Mononuclear cell (primary cell): ENCODE measurements at regions not wholly inside any gene's neighbourhood (a gene's known extent, or its start where the extent isn't known, plus 50 kb on each side); places are given as distances from the start of the nearest gene placed in this dataset.

Experiments used
- H3K27me3 ChIP-seq: 2 replicates; pipeline ENCODE4 v1.6.0; 2011; ENCODE audit warnings: low read length, control low read depth; ENCODE audit not compliant: insufficient read depth
- H3K4me1 ChIP-seq: 2 replicates; pipeline ENCODE4 v1.5.1; 2011; ENCODE audit warnings: mild to moderate bottlenecking, low read length, control low read depth; ENCODE audit not compliant: insufficient read depth
- H3K4me3 ChIP-seq: 2 replicates; pipeline ENCODE4 v1.5.1; 2011; ENCODE audit warnings: mild to moderate bottlenecking, low read length, moderate library complexity
- H3K9me3 ChIP-seq: 2 replicates; pipeline ENCODE4 v1.5.1; 2011; ENCODE audit warnings: low read depth, mild to moderate bottlenecking, control low read depth, low read length

DNA sequence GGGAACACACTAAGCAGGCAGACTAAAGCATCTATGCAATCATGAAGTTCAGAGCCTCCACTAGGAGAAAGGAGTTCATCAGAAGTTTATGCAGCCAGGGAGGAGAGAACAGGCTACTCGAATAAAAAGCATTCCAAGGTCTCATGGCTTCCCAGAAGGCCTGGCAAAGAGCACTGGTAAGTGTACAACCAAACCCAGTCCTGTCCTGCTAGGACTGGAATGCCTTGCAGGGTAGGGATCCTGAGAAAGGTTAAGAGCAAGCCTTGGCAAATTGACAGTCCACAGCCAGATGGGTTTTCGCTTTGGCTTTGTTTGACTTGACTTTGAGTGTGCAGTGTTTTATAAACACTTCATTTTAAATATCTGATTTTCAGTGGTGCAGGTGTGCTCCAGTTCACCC lies 133.6 kb upstream of the ATP1B1 start:
- H3K4me3 ChIP-seq, result no peak overlapping the region
- no peaks in the 10 kb centered on the region for H3K4me1 ChIP-seq
- H3K27me3 ChIP-seq, result no peaks in the 10 kb centered on the region
- H3K9me3 ChIP-seq, result no peaks in the 10 kb centered on the region

GRCh38 chr1:168974117-168974516 lies 132.4 kb upstream of the ATP1B1 start:
- Histone ChIP-seq H3K4me1 (no peaks in the 10 kb centered on the region), H3K9me3 (no peaks in the 10 kb centered on the region), H3K4me3 (no peak overlapping the region), H3K27me3 (no peaks in the 10 kb centered on the region)

DNA sequence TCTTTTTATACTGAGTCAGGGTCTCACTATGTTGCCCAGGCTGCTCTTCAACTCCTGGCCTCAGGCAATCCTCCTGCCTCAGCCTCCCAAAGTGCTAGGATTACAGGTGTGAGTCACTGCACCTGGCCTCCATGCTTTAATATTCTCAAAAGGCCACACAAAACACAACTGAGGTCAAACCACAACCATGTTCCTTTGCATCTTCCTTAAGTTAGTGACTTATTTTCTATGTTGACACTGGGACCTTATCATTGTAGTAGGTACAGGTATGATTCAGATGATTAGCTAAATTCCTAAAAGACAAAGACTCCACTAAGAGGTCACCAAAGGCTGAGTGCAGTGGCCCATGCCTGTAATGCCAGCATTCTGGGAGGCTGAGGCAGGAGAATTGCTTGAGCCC lies 131.9 kb upstream of the ATP1B1 start:
- no peaks in the 10 kb centered on the region for H3K27me3 ChIP-seq
- H3K4me1 ChIP-seq, result no peaks in the 10 kb centered on the region
- no peak overlapping the region for H3K4me3 ChIP-seq
- no peaks in the 10 kb centered on the region for H3K9me3 ChIP-seq

GRCh38 chr1:168976267-168976666 lies 130.2 kb upstream of the ATP1B1 start:
- Histone ChIP-seq H3K27me3 (no peaks in the 10 kb centered on the region), H3K9me3 (no peaks in the 10 kb centered on the region), H3K4me3 (no peak overlapping the region), H3K4me1 (no peaks in the 10 kb centered on the region)

DNA sequence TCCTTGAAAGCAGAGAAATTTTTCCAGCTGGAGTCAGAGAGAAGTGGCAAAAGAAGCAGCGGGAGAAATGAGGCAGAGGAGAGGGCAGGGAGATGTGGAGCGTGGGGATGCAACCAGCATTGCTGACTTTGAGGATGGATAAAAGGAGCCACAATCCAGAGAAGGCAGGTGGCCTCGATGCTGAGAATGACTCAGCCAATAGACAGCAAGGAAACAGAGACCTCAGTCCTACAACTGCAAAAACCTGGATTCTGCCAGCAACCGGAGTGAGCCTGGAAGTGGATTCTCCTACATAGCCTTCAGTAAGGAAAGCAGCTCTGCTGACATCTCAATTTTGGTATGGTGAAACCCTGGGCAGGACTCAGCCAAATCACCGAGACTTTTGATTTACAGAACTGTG lies 128.9 kb upstream of the ATP1B1 start:
- H3K4me1 ChIP-seq, result no peaks in the 10 kb centered on the region
- no peaks in the 10 kb centered on the region for H3K27me3 ChIP-seq
- no peaks in the 10 kb centered on the region for H3K9me3 ChIP-seq
- no peak overlapping the region for H3K4me3 ChIP-seq

DNA sequence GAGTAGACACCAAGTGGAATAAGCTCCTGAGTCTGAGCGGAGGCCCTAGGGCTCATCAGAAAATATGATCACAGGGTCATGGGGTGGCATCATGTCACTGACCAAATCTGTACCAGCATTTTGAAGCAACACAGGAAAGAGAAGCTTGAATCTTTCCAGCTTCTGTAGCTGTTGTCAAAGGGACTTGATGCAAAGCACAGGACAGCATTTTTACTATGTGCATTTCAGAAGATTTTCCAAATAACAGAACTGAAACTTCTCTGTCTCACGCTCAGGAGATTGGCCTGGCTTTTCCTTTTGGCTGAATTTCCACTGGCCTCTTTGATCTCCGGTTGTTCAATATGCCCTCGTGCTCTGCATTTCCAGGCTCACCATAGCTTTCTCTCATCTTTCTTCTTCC lies 127.2 kb upstream of the ATP1B1 start:
- Histone ChIP-seq H3K9me3 (no peaks in the 10 kb centered on the region), H3K4me1 (no peaks in the 10 kb centered on the region), H3K27me3 (no peaks in the 10 kb centered on the region), H3K4me3 (no peak overlapping the region)

DNA sequence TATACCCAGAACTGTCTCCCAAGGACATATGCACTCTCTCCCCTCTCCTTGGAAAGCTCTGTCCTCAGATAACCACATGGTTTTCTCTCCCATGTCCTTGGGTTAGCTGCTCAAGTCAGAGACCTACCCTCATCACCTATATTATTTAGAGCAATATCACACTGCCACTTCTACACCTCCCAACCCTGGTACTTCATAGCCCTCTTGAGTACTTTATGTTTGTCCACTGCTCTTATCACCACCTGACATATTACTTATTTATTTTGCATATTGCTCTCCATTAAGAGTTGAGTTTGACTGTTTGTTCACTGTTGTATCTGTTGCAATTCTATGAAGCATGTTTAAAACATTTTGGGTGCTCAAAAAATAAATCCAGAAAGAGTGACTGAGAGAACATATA lies 126.3 kb upstream of the ATP1B1 start:
- Histone ChIP-seq H3K9me3 (no peaks in the 10 kb centered on the region), H3K4me1 (no peaks in the 10 kb centered on the region), H3K27me3 (no peaks in the 10 kb centered on the region), H3K4me3 (no peak overlapping the region)

DNA sequence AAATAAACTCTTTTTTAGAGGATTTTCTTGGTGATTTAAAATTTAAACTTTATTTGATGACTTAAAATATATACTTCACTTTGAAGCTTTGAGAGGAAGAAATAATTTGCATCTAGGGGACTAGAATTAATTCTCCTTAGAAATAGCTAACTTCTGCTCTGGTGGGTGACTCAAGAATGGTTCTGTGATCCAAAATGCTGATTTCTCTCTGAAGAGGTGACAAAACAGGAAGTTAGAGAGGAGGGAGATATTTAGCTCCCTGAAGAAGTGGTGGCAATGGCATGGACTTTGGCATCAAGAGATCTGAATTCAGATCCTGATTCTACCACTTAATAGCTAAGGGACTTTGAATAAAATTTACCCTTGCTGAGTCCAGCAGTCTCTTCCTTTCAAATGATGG lies 125.8 kb upstream of the ATP1B1 start:
- Histone ChIP-seq H3K9me3 (no peaks in the 10 kb centered on the region), H3K4me1 (no peaks in the 10 kb centered on the region), H3K4me3 (no peak overlapping the region), H3K27me3 (no peaks in the 10 kb centered on the region)

DNA sequence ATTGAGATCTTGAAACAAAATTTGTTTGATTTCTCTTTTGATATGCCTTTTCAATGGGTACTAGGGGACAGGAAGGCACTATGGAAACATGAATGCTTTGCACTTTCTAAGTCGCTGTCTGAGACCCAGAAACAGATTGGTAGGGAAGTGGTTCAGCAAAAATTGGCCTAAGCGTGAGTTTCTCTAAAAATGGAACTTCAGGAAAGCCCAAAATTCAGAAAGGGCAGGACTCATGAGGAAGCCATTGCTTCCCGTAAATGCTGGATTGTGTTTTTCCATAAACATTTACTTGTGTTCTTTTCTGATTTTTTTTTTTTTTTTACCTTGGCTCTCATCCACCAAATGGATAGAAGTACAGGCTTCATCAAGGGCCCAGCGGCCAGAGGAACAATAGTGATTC lies 123.7 kb upstream of the ATP1B1 start:
- H3K4me3 ChIP-seq, result no peak overlapping the region
- H3K9me3 ChIP-seq, result no peaks in the 10 kb centered on the region
- no peaks in the 10 kb centered on the region for H3K4me1 ChIP-seq
- no peaks in the 10 kb centered on the region for H3K27me3 ChIP-seq

GRCh38 chr1:168987330-168987729 lies 119.2 kb upstream of the ATP1B1 start:
- Histone ChIP-seq H3K4me3 (no peak overlapping the region), H3K4me1 (no peaks in the 10 kb centered on the region), H3K27me3 (no peaks in the 10 kb centered on the region)

DNA sequence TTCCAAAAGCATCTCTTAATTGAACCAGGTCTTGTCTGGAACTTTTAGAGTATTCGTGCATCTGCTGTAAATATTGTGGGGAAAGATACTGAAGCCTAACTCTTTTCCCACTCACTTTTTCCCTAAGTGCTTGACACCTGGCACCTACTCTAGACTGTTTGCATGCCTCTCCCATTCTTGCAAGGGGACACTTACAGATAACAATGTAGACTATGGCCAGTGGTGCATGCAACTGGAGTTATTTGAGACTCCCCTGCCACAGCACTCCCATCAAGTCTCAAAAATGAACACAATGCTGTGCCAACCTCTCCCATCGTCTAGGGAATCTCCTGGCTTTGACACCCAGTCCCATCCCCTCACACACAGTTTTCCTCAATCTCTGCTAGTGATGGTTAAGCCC lies 118.6 kb upstream of the ATP1B1 start:
- H3K27me3 ChIP-seq, result no peaks in the 10 kb centered on the region
- H3K9me3 ChIP-seq, result no peaks in the 10 kb centered on the region
- H3K4me3 ChIP-seq, result no peak overlapping the region
- H3K4me1 ChIP-seq, result no peaks in the 10 kb centered on the region

More at GRCh38 chr1:168987330-168987729, 119.2 kb upstream of the ATP1B1 start:
- no peaks in the 10 kb centered on the region for H3K9me3 ChIP-seq

DNA sequence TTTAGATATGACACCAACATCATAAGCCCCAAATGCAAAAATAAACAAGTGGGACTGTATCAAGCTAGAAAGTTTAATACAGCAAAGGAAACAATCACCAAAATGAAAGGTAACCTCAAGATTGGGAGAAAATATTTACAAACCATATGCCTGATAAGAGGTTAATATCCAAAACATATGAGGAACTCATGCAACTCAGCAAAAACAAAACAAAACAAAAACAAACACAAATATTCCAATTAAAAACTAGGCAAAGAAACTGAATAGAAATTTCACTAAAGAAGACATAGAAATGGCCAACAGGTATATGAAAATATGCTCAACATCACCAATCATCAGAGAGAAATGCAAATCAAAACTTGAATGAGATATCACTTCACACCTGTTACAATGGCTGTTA lies 116.5 kb upstream of the ATP1B1 start:
- H3K27me3 ChIP-seq, result no peaks in the 10 kb centered on the region

DNA sequence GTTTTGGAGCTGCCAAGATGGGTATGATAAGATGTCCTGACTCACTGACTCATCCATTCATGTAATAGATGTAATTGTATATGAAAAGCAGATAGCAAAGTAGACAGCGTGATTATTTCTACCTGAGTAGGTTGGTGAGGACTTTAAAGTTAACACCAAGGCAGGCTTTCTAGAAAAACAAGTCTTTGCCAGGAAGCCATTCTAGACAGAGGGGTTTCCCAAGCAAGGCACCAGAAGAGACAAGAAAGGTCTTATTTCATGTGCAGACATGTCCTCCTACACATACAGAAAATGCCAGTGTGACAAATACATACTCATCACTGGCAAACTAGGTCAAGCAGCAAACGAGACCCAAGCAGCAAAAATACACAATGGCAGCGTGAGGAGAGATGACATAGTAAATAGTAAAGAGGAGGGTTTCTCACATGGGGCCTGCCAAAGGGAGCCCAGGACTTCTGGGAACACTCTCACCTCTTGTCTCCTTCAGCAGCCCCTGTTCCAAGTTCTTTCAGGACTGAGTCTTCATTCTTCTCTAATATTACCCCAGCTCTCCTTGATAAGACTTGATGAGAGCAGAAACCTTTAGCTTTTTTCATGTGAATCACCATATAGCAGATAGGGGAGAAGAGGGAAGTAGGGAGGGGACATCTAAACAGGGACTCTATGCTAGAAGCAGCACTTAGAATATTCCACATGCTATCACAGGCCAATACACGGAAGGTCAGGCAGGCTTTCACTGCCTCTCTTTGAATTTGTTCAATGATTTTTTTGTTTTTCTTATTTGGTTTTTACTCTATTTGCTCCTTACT lies 114.6 kb upstream of the ATP1B1 start:
- H3K9me3 ChIP-seq, result no peaks in the 10 kb centered on the region
- H3K4me3 ChIP-seq, result no peak overlapping the region
- H3K27me3 ChIP-seq, result no peaks in the 10 kb centered on the region
- no peaks in the 10 kb centered on the region for H3K4me1 ChIP-seq

More for the DNA sequence above, 116.5 kb upstream of the ATP1B1 start:
- no peaks in the 10 kb centered on the region for H3K9me3 ChIP-seq
- H3K4me1 ChIP-seq, result no peaks in the 10 kb centered on the region
- H3K4me3 ChIP-seq, result no peak overlapping the region

DNA sequence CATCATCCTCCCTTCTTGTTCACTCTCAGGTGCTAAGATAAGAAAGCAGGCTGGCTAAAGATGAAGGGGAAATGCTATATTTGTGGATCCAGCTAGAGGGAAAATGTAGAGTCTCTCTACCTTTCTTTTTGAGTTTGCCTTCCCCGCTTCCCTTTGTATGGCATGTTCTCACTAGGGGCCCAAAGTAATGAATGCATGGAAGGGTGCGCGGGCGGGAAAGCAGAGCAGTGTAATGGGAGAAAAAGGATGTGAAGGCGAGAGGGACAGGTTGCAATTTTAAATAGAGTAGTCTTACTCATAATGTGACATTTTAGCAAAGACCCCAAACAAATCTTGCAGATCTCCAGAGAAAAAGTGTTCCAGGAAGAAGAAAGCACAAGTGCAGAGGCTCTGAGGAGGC lies 105.1 kb upstream of the ATP1B1 start:
- H3K4me3 ChIP-seq, result no peak overlapping the region
- no peaks in the 10 kb centered on the region for H3K27me3 ChIP-seq
- no peaks in the 10 kb centered on the region for H3K9me3 ChIP-seq
- no peaks in the 10 kb centered on the region for H3K4me1 ChIP-seq

GRCh38 chr1:169003864-169004516 lies 102.5 kb upstream of the ATP1B1 start:
- no peak overlapping the region for H3K4me3 ChIP-seq
- no peaks in the 10 kb centered on the region for H3K27me3 ChIP-seq
- H3K4me1 ChIP-seq, result no peaks in the 10 kb centered on the region
- H3K9me3 ChIP-seq, result no peaks in the 10 kb centered on the region

DNA sequence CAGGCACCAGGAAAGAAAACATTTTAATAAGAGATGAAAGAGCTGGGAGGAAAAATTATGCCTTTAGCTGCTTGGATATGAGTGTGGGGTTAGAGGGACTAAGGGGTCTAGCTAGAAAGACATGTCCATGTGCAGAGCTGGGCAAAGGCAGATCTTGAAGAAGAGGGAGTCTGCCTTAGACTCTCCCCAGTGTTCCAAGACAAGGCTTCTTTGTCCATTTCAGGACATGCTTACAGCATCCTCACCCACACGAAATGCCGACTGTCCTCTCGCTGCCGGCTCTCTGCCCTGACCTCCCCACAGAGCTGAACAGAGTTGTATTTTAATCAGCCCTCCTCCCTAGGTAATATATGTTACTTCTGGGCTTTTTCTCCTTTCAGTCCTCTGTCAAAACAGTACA lies 100.7 kb upstream of the ATP1B1 start:
- Histone ChIP-seq H3K4me1 (no peaks in the 10 kb centered on the region), H3K4me3 (no peak overlapping the region), H3K27me3 (no peaks in the 10 kb centered on the region), H3K9me3 (no peaks in the 10 kb centered on the region)
